Right lobe of liver (tissue), 6 donors: ENCODE measurements at regions not wholly inside any gene's neighbourhood (a gene's known extent, or its start where the extent isn't known, plus 50 kb on each side); places are given as distances from the start of the nearest gene placed in this dataset.
"Not testable (repeated sequence)": the region's sequence is repeated elsewhere in the genome, so short reads cannot be mapped to it uniquely, and the experiment has no call there.

Experiments
- ATAC-seq, 4 donors: fragments of 200-7000 bp; cut with Tn5 transposase; one replicate each; pipeline ENCODE4 v1.9.1; 2020; ENCODE audit warnings: mild to moderate bottlenecking in 4 of 4, moderate library complexity in 4 of 4
- DNase-seq, 3 donors: peaks; one replicate each; pipeline ENCODE4 v3.0.0-alpha.2; 2020
- H3K27ac ChIP-seq, 3 donors: fragments of 200-600 bp; one replicate each; pipeline ENCODE4 v1.8.0; 2022
- H3K27me3 ChIP-seq, 2 donors: fragments of 200-600 bp; one replicate each; pipeline ENCODE4 v1.8.0; 2022
- H3K36me3 ChIP-seq, 4 donors: fragments of 200-600 bp; sonication (generic) in 1 of 4; one replicate each; pipeline versions ENCODE4 v1.5.1 to v1.8.0; 2017 to 2022; ENCODE audit warnings: control low read depth in 1 of 4
- H3K4me1 ChIP-seq, 4 donors: fragments of 200-600 bp; sonication (generic) in 1 of 4; one replicate each; pipeline versions ENCODE4 v1.5.1 to v1.8.0; 2017 to 2022; ENCODE audit warnings: control low read depth in 1 of 4
- H3K4me3 ChIP-seq, 3 donors: fragments of 200-600 bp; one replicate each; pipeline ENCODE4 v1.8.0; 2022
- H3K9me3 ChIP-seq, 4 donors: fragments of 200-600 bp; sonication (generic) in 1 of 4; one replicate each; pipeline versions ENCODE4 v1.5.1 to v1.8.0; 2017 to 2022; ENCODE audit warnings: control low read depth in 1 of 4
- CTCF ChIP-seq, 4 donors: fragments of 200-600 bp in 3 of 4; fragments of 450-650 bp in 1 of 4; IDR thresholded peaks; one replicate each; pipeline versions ENCODE4 v1.5.1 to v1.8.0; 2016 to 2022; ENCODE audit warnings: antibody characterized with exemption in 4 of 4, mild to moderate bottlenecking in 2 of 4
- POLR2A ChIP-seq: fragments of 450-650 bp; IDR thresholded peaks from one replicate; pipeline ENCODE4 v1.6.1; 2017; ENCODE audit warnings: antibody characterized with exemption, mild to moderate bottlenecking
- WGBS: methylation state at CpG from one replicate; pipeline ENCODE4 v1.1.6; 2018; ENCODE audit warnings: low coverage, low lambda C conversion rate; ENCODE audit not compliant: insufficient coverage; ENCODE audit errors: missing lambda C conversion rate; 5-methylcytosine and 5-hydroxymethylcytosine counted together
- intact Hi-C, 2 donors: fragments of 100-400 bp; cut with DNase I; formaldehyde crosslinking; loops; one replicate each; pipeline versions ENCODE4 v1.11.2 to v1.14.1; 2022
- donor health status: DM: no; HTN: yes; CAD: no.
- donor health status: DM: no; HTN: no; CAD: no.
- donor health status: DM: no; HTN: no; CAD: no.
- donor health status: DM: no; HTN: yes; CAD: no.
- donor health status: DM: no; HTN: yes; CAD: no.

GRCh38 chr16:29204806-29205135 is 201.7 kb downstream of the NPIPB11 start:
- Histone ChIP-seq H3K4me3 (no peak overlapping the region), H3K36me3 (no peaks in the 10 kb centered on the region), H3K4me1 (peaks cover 0 to 13% (median 0%) of the 10 kb centered on the region in 4 donors), H3K27ac (no peak overlapping the region), H3K27me3 (no peaks in the 10 kb centered on the region), H3K9me3 (no peaks in the 10 kb centered on the region)
- ATAC-seq (peak in 2 of 4 donors; percentile 8 to 41), DNase-seq (peak in 2 of 3 donors; percentile 41 to 43)
- TF ChIP-seq CTCF (IDR thresholded peaks at IDR 0.05) (no peak), POLR2A (no peak)
- intact Hi-C loops: no loop called here
- WGBS: 86% methylated on average over 6 of the region's 6 CpGs

GRCh38 chr16:29203933-29204805 is 202.3 kb downstream of the NPIPB11 start:
- H3K36me3 ChIP-seq, intact Hi-C loops, H3K27me3 ChIP-seq, H3K9me3 ChIP-seq, H3K27ac ChIP-seq, H3K4me3 ChIP-seq: not testable (repeated sequence)
- peaks cover 0 to 13% (median 0%) of the 10 kb centered on the region in 4 donors for H3K4me1 ChIP-seq
- ATAC-seq (peak in 1 of 4 donors; percentile 23), DNase-seq (peak in 2 of 3 donors; percentile 23 to 27)
- WGBS: 63% methylated on average over 12 of the region's 19 CpGs

GRCh38 chr16:29203046-29203932 is 203.2 kb downstream of the NPIPB11 start:
- Histone ChIP-seq H3K4me1 (peaks cover 0 to 13% (median 0%) of the 10 kb centered on the region in 4 donors), H3K27ac (peak overlapping the region in 2 of 3 donors; percentile 20 to 71)
- TF ChIP-seq POLR2A: peak; percentile 39
- H3K4me3 ChIP-seq, intact Hi-C loops, H3K36me3 ChIP-seq, H3K9me3 ChIP-seq, H3K27me3 ChIP-seq: not testable (repeated sequence)
- peak in 2 of 3 donors; percentile 56 to 61 for DNase-seq
- WGBS: 50% methylated on average over 8 of the region's 30 CpGs
- peak in 2 of 4 donors; percentile 21 to 26 for ATAC-seq

GRCh38 chr16:29202642-29203041 is 203.9 kb downstream of the NPIPB11 start:
- H3K27me3 ChIP-seq, intact Hi-C loops, H3K36me3 ChIP-seq, H3K9me3 ChIP-seq, H3K4me3 ChIP-seq: not testable (repeated sequence)
- DNase-seq (peak in 2 of 3 donors; percentile 75 to 81), ATAC-seq (peak; percentile 58 to 78 (median 68))
- Histone ChIP-seq H3K4me1 (peaks cover 0 to 13% (median 0%) of the 10 kb centered on the region in 4 donors), H3K27ac (peak overlapping the region in 2 of 3 donors; percentile 20 to 71)
- WGBS: 28% methylated on average over 7 of the region's 10 CpGs

GRCh38 chr16:29202025-29202632 is 204.4 kb downstream of the NPIPB11 start:
- peak in 2 of 3 donors; percentile 59 to 62 for DNase-seq
- H3K4me3 ChIP-seq, H3K27me3 ChIP-seq, H3K9me3 ChIP-seq, intact Hi-C loops, H3K36me3 ChIP-seq: not testable (repeated sequence)
- peak; percentile 42 to 58 (median 52) for ATAC-seq
- Histone ChIP-seq H3K27ac (peak overlapping the region; percentile 28 to 71 (median 31)), H3K4me1 (peaks cover 0 to 13% (median 0%) of the 10 kb centered on the region in 4 donors)
- WGBS: 25% methylated on average over 4 of the region's 8 CpGs

GRCh38 chr16:29201296-29202024 is 205.1 kb downstream of the NPIPB11 start:
- intact Hi-C loops, ATAC-seq, H3K4me3 ChIP-seq, H3K36me3 ChIP-seq, H3K9me3 ChIP-seq, H3K27me3 ChIP-seq: not testable (repeated sequence)
- Histone ChIP-seq H3K27ac (peak overlapping the region; percentile 28 to 71 (median 31)), H3K4me1 (peaks cover 0 to 13% (median 0%) of the 10 kb centered on the region in 4 donors)
- DNase-seq: peak in 2 of 3 donors; percentile 41 to 44
- 70% methylated on average over 11 of the region's 25 CpGs for WGBS

- H3K9me3 ChIP-seq, intact Hi-C loops, H3K27me3 ChIP-seq, ATAC-seq, H3K4me3 ChIP-seq, H3K27ac ChIP-seq, H3K36me3 ChIP-seq: not testable (repeated sequence)
- peaks cover 0 to 13% (median 0%) of the 10 kb centered on the region in 4 donors for H3K4me1 ChIP-seq
- 86% methylated on average over 6 of the region's 9 CpGs for WGBS
- DNase-seq: peak in 2 of 3 donors; percentile 14 to 16
These were observed 205.8 kb downstream of the NPIPB11 start for GRCh38 chr16:29200681-29201080.

GRCh38 chr16:29200135-29200601 is 206.3 kb downstream of the NPIPB11 start:
- WGBS: 81% methylated on average over 12 of the region's 12 CpGs
- peaks cover 0 to 13% (median 0%) of the 10 kb centered on the region in 4 donors for H3K4me1 ChIP-seq
- H3K27me3 ChIP-seq, H3K36me3 ChIP-seq, H3K4me3 ChIP-seq, H3K27ac ChIP-seq, intact Hi-C loops, H3K9me3 ChIP-seq: not testable (repeated sequence)
- DNase-seq (peak in 2 of 3 donors; percentile 1 to 6), ATAC-seq (peak in 2 of 4 donors; percentile 10 to 38)

GRCh38 chr16:29199626-29200025 is 206.9 kb downstream of the NPIPB11 start:
- H3K27me3 ChIP-seq, H3K36me3 ChIP-seq, intact Hi-C loops, H3K27ac ChIP-seq, H3K9me3 ChIP-seq, H3K4me3 ChIP-seq: not testable (repeated sequence)
- 95% methylated on average over 6 of the region's 15 CpGs for WGBS
- DNase-seq (peak in 2 of 3 donors; percentile 38 to 39), ATAC-seq (peak in 2 of 4 donors; percentile 8 to 15)
- H3K4me1 ChIP-seq: peaks cover 0 to 13% (median 0%) of the 10 kb centered on the region in 4 donors
